GM12891 (cell line): ENCODE measurements at regions not wholly inside any gene's neighbourhood (a gene's known extent, or its start where the extent isn't known, plus 50 kb on each side); places are given as distances from the start of the nearest gene placed in this dataset.

ENCODE experiments used
- DNase-seq: peaks from one replicate; pipeline ENCODE4 v3.0.0; 2011; ENCODE audit warnings: low spot score; ENCODE audit not compliant: insufficient read length
- FAIRE-seq: peaks from 2 replicates; lab custom pipeline; 2011; peaks lifted over from hg19 to GRCh38; lab: Jason Lieb, UNC
- PAX5 ChIP-seq: IDR thresholded peaks from 2 replicates; pipeline ENCODE4 v1.6.1; 2011; ENCODE audit warnings: low read length, moderate library complexity, mild to moderate bottlenecking; ENCODE audit not compliant: insufficient read depth, severe bottlenecking
- POLR2A ChIP-seq: IDR thresholded peaks from 2 replicates; pipeline ENCODE4 v1.6.1; 2011; ENCODE audit warnings: low read depth, low read length, control low read depth
- POLR2AphosphoS5 ChIP-seq: IDR thresholded peaks from 2 replicates; pipeline ENCODE4 v1.6.1; 2011; ENCODE audit warnings: low read depth, low read length, control low read depth
- POU2F2 ChIP-seq: IDR thresholded peaks from 2 replicates; pipeline ENCODE4 v1.6.1; 2011; ENCODE audit warnings: low read depth, mild to moderate bottlenecking, control low read depth, low read length, moderate library complexity
- SPI1 ChIP-seq: IDR thresholded peaks from 2 replicates; pipeline ENCODE4 v1.6.1; 2011; ENCODE audit warnings: low read depth, low read length, control low read depth
- TAF1 ChIP-seq: IDR thresholded peaks from 2 replicates; pipeline ENCODE4 v1.6.1; 2011; ENCODE audit warnings: low read depth, low read length, control low read depth

- DNase-seq (no peak), FAIRE-seq (no peak)
- TF ChIP-seq POLR2A, result no peak
- TF ChIP-seq TAF1, result no peak
- TF ChIP-seq SPI1, result no peak
- no peak for TF ChIP-seq POLR2AphosphoS5
- no peak for TF ChIP-seq PAX5
- TF ChIP-seq POU2F2, result no peak
Measured at GRCh38 chr7:155178096-155178495, 108.0 kb downstream of the HTR5A start.

GRCh38 chr7:155181768-155182167 lies 111.6 kb downstream of the HTR5A start:
- DNase-seq, result no peak
- TF ChIP-seq POU2F2 (no peak), POLR2A (no peak), SPI1 (no peak), TAF1 (no peak), POLR2AphosphoS5 (no peak), PAX5 (no peak)
- no peak for FAIRE-seq

- no peak for FAIRE-seq
- DNase-seq, result no peak
- TF ChIP-seq POLR2A, result no peak
- TF ChIP-seq POLR2AphosphoS5, result no peak
- TF ChIP-seq TAF1, result no peak
Measured at GRCh38 chr7:155182406-155182970, 112.4 kb downstream of the HTR5A start.

- TF ChIP-seq SPI1 (no peak), TAF1 (no peak), PAX5 (no peak), POLR2AphosphoS5 (no peak), POLR2A (no peak), POU2F2 (no peak)
- DNase-seq (no peak), FAIRE-seq (no peak)
Measured at GRCh38 chr7:155183655-155184054, 113.5 kb downstream of the HTR5A start.

- DNase-seq (no peak), FAIRE-seq (no peak)
- no peak for TF ChIP-seq POLR2AphosphoS5
- no peak for TF ChIP-seq PAX5
- TF ChIP-seq TAF1, result no peak
- TF ChIP-seq POU2F2, result no peak
- no peak for TF ChIP-seq POLR2A
- no peak for TF ChIP-seq SPI1
Measured at GRCh38 chr7:155184923-155185322, 112.8 kb upstream of the INSIG1 start.

GRCh38 chr7:155187061-155187785 lies 110.5 kb upstream of the INSIG1 start:
- no peak for DNase-seq
- TF ChIP-seq TAF1, result no peak
- TF ChIP-seq POLR2AphosphoS5, result no peak
- TF ChIP-seq PAX5, result no peak
- TF ChIP-seq POLR2A, result no peak
- no peak for TF ChIP-seq POU2F2
- no peak for TF ChIP-seq SPI1
- FAIRE-seq, result no peak

- TF ChIP-seq SPI1, result no peak
- no peak for TF ChIP-seq POU2F2
- no peak for TF ChIP-seq TAF1
- no peak for TF ChIP-seq PAX5
- no peak for TF ChIP-seq POLR2AphosphoS5
- no peak for TF ChIP-seq POLR2A
- DNase-seq (no peak), FAIRE-seq (no peak)
Measured at GRCh38 chr7:155188357-155188756, 109.3 kb upstream of the INSIG1 start.

GRCh38 chr7:155188821-155189581 lies 108.7 kb upstream of the INSIG1 start:
- no peak for TF ChIP-seq SPI1
- TF ChIP-seq POLR2A, result no peak
- no peak for TF ChIP-seq TAF1
- no peak for FAIRE-seq
- no peak for DNase-seq

- no peak for TF ChIP-seq POU2F2
- no peak for TF ChIP-seq PAX5
- TF ChIP-seq POLR2A, result no peak
- no peak for TF ChIP-seq POLR2AphosphoS5
- no peak for TF ChIP-seq TAF1
- TF ChIP-seq SPI1, result no peak
- FAIRE-seq (no peak), DNase-seq (no peak)
Measured at GRCh38 chr7:155189590-155189989, 108.1 kb upstream of the INSIG1 start.
